ENCODE measurements at regions not wholly inside any gene's neighbourhood (a gene's known extent, or its start where the extent isn't known, plus 50 kb on each side); places are given as distances from the start of the nearest gene placed in this dataset.
A peak's percentile ranks its signal among the peaks of the same experiment; 100 is the strongest.

DNA sequence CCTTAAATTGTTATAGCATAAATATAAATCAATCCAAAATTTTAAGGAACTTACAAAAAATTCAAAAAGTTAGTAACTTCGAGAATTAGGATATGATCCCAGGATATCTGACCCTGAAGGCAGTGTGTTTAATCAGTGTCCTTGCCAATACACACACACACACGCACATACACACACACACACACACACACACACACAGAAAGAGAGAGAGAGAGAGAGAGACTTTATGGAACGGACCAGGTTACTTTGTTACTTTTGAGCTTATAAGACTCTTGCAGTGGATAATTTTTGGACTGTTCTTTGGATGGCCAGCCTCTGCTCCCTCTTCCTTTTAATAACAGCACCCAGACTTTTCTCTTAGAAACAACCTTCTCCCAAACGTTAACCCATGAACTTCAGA is 322.9 kb downstream of the NFIB start:
- no peak for DNase-seq (ENCODE audit: low read depth in 2 of 2)

- no peak for DNase-seq (ENCODE audit: low read depth in 2 of 2)
These were observed 323.6 kb downstream of the NFIB start for GRCh38 chr9:13990331-13990730.

- no peak for DNase-seq (ENCODE audit: low read depth in 2 of 2)
These were observed 325.0 kb downstream of the NFIB start for GRCh38 chr9:13988944-13989343.

DNA sequence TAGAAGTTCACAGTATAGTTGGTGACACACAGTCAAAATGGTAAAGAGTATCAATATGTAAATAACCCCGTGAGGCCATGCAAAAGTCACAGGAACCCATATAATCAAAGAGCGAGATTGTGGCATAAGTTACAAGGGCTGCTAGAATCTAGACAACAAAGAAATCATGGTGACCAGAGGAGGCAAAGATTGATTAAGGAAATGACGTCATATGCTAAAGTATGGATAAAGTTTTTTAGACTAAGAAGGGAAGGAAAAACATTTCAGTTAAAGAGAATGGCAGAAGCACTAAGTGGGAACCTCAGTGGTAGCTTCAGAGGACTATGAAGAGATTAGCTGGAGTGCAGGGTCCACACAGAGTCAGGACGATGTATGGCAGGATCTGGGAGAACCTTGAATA is 330.3 kb downstream of the NFIB start:
- no peak for DNase-seq (ENCODE audit: low read depth in 2 of 2)

GRCh38 chr9:13979941-13980318 is 334.0 kb downstream of the NFIB start:
- no peak for DNase-seq (ENCODE audit: low read depth in 2 of 2)

- DNase-seq (ENCODE audit: low read depth in 2 of 2), result peak in 1 of 2 donors; percentile 56
These were observed 338.2 kb downstream of the NFIB start for GRCh38 chr9:13975611-13976290.

DNA sequence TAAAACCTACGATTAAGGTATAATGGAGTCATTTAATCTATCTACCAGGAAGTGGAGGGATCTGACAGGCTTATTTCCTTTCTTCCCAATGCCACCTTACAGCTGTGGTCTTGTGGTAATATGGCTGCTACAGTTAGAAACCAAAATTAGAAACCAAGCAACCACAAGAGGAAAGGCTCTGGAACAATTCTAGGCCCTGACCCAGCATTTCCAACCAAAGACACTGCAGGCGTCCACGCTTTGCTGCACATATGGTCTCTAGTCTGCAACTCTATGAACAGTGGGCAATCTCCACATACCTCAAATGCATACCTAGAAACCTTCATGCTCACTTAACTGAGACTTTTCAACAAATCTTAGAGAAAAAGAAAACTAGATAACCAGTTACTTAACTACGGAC is 339.1 kb downstream of the NFIB start:
- no peak for DNase-seq (ENCODE audit: low read depth in 2 of 2)

GRCh38 chr9:13971966-13972655 is 341.8 kb downstream of the NFIB start:
- no peak for DNase-seq (ENCODE audit: low read depth in 2 of 2)

DNA sequence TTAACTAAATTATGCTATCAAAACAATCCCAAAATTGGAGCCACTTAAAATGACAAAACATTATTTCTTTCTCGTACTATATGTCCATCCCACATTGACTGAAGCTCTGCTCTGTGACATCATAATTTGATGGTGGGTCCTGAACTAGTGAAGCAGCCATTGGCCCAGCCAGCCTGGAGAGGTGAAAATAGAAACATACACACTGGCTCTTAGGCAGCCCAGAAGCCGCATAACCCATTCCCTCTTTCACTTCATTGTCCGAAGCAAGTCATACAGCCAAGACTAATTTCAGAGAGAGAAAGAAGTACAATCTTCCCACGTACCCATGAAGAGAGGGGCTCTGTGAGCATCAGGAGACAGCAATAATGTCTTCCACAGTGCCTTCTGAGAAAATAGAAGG is 342.5 kb downstream of the NFIB start:
- no peak for DNase-seq (ENCODE audit: low read depth in 2 of 2)

GRCh38 chr9:13970426-13970825 is 343.5 kb downstream of the NFIB start:
- no peak for DNase-seq (ENCODE audit: low read depth in 2 of 2)

- DNase-seq (ENCODE audit: low read depth in 2 of 2), result no peak
These were observed 343.9 kb downstream of the NFIB start for GRCh38 chr9:13970018-13970417.

DNA sequence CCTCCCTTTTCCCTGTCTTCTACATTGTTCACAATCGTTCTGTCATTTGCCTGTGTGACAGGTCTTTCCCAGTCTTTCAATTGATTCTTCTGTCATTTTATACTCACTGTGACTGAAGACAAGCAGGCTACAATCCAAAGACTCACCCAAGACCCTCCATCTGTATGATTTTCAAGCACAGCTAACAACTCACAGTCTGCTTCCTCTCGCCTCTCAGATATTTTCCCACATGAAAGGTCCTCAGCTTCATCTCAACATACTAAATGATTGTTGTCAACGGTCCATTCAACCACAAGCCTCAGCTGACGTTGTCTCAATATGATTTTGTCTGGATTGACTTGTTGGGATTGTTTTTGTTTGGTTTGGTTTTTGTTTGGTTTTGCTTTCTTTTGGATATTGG is 346.5 kb downstream of the NFIB start:
- no peak for DNase-seq (ENCODE audit: low read depth in 2 of 2)

GRCh38 chr9:13967011-13967410 is 346.9 kb downstream of the NFIB start:
- DNase-seq (ENCODE audit: low read depth in 2 of 2), result no peak

DNA sequence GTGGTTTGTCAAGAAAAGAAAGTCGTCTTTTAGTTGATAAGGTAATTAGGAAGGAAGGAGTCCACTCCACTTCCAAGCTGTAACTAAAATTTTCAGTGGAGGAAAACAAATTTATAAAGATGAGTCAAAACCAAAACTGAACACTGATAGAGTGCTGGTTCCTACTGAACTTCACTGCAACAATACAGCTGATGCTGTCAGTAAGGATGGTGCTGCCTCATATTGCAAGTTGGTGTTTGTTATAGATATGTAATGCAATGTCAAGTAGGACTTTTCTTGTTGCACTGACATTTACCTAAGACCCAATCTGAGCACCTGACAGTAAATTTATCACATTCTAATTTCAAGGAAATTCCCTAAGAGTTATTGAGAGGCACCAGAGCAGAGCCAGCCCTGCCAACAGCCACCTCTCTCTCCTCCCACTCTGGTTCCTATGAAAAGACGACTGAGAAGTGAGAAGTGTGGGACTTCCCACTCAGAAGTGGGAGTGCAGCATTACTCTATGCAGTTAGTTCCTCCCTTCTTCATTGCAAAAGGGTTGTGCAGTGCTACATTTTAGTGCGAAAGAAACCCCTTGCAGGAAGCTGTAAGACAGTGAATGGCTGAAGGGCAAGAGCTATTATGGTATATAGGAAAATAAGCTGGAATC is 350.8 kb downstream of the NFIB start:
- no peak for DNase-seq (ENCODE audit: low read depth in 2 of 2)

- DNase-seq (ENCODE audit: low read depth in 2 of 2), result peak; percentile 57 to 75
These were observed 351.9 kb downstream of the NFIB start for GRCh38 chr9:13962006-13962405.

DNA sequence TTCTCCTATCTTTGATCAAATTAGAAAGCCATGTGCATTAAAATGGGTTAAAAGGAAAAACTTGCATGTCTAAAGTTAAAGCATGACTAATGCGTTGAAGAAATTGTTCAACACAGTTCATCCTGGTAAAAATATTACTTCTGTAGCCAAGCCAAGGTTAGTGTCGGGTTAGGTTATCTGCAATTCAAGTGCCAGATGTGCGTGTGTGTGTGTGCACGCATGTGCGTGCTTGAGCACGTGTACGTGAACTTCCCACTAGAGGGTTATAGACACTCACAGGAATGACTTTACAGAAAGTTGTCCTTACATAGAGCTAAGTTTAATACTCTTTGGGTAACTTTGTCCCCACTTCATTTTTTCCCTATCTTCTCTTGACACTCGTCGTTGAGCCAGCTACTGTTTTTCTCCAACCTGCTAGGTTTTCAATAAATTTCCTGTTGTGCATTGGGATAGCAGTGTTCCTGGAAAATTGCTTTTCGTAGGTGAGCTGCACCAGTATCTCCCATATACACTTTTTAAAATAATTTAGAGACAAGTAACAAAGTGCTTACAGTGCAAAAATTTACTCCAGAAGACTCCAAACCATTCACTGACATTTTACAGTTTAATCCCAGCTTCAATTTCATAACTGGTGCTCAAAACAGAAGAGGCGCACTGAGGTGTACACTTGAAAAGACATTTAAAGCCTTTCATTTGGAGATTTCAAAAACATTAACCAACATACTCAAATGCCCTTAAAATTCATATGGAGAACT is 353.8 kb downstream of the NFIB start:
- peak in 1 of 2 donors; percentile 19 for DNase-seq (ENCODE audit: low read depth in 2 of 2)

- DNase-seq (ENCODE audit: low read depth in 2 of 2), result no peak
These were observed 355.3 kb downstream of the NFIB start for GRCh38 chr9:13958672-13959071.

GRCh38 chr9:13957089-13957488 is 356.9 kb downstream of the NFIB start:
- DNase-seq (ENCODE audit: low read depth in 2 of 2), result no peak

- no peak for DNase-seq (ENCODE audit: low read depth in 2 of 2)
These were observed 357.8 kb downstream of the NFIB start for GRCh38 chr9:13956107-13956506.

DNA sequence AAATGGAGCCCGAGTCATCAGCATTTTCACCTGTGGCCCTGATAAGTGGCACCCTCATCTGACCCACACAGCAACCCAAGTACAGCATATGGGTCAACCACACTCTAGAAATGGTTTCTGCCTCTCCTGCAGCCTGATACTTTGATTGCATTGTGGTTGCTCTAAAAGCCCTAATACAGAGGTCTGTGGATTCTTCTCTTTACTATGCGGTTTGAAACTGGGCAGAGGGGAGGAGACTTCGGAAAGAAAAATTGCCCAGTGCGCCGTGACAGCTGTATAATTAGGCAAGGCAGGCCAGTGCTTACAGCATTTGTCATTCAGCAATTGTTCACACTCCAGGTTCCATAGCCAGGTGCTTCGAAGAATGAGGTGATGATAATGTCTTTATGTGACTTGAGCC is 361.0 kb downstream of the NFIB start:
- DNase-seq (ENCODE audit: low read depth in 2 of 2), result no peak

GRCh38 chr9:13948037-13948436 is 365.9 kb downstream of the NFIB start:
- DNase-seq (ENCODE audit: low read depth in 2 of 2), result peak; percentile 18 to 89

- peak in 1 of 2 donors; percentile 83 for DNase-seq (ENCODE audit: low read depth in 2 of 2)
These were observed 370.8 kb downstream of the NFIB start for GRCh38 chr9:13943176-13943575.

Measured in dermis microvascular lymphatic vessel endothelial cell (primary cell).